NCI-H2171 (cell line): ENCODE measurements at regions not wholly inside any gene's neighbourhood (a gene's known extent, or its start where the extent isn't known, plus 50 kb on each side); places are given as distances from the start of the nearest gene placed in this dataset.

Source experiments
- DNase-seq: peaks from one replicate; lab custom pipeline; 2025; lab: John Stamatoyannopoulos, UW

- no peak for DNase-seq
Measured at GRCh38 chr11:115927823-115928329, 423.7 kb upstream of the CADM1 start.

- DNase-seq, result no peak
Measured at GRCh38 chr11:115926601-115927000, 422.4 kb upstream of the CADM1 start.

DNA sequence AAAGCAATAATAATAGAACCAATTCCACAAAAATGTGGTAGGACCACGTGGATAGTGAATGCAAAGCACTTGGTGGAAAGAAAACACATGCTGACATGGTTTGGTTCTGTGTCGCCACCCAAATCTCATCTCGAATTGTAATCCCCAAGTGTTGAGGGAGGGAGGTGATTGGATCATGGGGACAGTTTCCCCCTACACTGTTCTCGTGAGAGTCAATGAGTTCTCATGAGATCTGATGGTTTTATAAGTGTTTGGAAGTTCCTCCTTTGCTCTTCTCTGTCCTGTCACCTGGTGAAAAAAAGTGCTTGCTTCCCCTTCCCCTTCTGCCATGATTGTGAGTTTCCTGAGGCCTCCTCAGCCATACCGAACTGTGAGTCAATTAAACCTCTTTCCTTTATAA, 421.9 kb upstream of the CADM1 start:
- DNase-seq, result no peak

- DNase-seq, result no peak
Measured at GRCh38 chr11:115925568-115926090, 421.4 kb upstream of the CADM1 start.

DNA sequence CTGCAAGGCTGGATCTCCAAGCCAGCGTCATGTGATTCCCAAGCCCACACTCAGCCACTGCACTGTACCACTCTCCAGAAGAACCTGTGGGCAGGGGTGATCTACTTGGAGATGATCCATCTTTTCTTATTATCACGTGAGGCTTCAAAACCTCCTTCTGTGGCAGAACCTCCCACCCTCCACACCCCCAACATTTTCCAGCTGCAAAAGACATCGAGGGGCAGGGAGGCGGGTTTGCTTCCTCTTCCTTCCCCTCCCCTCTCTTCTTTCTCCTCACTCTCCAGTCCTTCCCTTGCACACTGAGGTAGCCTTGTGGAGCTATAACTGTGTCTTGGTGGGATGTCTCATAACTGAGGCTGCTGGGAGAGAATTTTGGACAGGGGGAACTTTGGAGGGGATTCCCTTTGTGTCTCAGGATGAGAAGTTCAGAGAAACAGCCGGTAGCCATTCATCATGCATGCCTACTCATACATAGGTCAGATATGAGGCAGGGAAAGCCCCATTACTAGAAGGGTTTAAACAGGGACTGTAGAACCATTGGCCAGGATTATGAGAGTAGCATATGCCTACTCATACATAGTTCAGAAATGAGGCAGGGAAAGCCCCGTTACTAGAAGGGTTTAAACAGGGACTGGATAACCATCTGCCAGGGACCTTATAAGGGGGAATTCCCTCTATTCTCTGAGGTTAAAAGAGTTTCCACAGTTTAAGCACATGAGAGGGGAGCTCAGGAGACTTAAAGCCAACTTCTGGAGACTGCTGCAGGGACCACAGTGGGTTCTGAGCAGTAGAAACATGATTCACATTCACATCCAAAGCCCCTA, 420.7 kb upstream of the CADM1 start:
- no peak for DNase-seq

- no peak for DNase-seq
Measured at GRCh38 chr11:115922876-115923275, 418.7 kb upstream of the CADM1 start.

DNA sequence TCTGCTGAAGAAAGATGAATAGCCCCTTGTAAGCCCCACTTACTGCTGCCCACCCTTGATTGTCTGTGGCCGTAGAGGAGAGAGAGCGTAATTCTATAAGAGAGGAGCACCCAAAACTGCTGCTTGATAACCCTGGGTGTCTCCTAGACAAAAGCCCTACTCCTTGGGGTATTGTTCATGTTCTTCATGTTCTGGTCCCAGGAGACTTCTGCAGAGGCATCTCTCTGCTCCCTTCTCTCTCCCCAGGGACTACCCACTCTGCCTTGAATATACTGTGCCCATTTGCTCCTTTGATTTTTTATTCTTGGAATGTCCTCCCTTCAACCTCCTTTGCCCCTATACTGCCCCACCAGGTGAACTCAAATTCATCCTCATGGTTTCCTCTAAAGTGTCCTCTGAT, 417.8 kb upstream of the CADM1 start:
- DNase-seq, result no peak

DNA sequence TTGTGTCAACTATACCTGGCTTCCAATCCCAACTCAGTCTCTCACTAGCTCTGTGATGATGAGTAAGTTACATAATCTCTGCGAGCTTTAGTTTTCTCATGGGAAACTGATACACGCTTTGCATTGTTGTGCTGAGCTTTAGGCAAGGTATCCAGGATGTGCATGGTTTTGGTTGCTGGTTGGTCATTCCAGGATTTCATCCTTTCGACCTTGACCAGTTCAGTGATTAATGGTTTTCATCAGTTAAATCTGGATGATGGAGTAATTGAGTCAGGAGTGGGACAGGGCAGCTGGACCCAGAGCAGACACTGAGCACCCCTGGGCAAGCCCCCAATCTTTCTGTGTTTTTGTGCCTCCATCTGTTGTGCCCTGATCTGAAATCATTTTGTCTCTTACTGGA, 417.3 kb upstream of the CADM1 start:
- no peak for DNase-seq

DNA sequence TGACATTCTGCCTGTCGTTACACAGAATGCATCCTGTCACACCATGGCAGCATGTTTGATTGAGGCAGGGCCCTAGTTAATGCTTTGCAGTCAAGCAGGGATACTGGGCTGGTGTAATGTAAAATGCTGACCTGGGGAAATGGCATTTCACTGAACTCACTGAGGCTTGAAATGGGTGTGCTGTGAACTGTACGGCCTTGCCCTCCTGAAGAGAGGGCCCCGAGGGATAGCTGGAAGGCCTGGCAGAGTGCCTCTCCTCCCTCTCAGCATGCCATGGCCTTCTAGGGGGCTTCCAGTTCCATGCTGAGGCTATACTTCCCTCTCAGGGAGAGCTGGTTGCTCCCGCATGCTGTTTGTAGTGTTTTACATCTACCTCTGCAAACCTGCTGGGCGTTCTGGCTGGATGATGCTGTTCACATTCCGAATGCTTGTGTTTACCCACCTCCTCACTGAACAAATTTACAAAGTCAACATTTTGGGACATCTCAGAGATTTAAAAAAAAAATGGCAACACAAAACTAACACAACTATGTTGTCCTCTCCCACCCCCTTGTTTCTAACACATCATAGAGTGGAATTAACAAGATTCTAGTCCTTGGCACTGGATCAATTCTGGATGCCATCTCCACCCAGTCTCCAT, 416.7 kb upstream of the CADM1 start:
- no peak for DNase-seq

DNA sequence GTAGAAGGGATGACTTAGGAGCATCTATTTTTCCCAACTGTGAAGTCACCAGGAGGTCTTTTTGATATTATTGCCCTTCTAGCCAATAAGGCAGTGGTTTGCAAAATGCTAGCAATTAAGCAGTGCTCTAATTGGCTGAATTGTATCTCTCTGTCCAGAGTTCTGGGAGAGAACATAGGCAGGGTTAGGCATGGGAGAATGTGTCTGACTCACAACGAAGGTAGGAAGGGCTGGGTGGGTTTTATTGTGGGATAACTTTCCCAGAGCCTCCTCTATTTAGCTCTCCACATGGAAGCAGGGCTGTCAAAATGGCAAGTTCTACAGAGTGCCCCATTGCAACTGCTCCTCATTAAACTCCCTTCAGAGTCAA, 415.9 kb upstream of the CADM1 start:
- no peak for DNase-seq

DNA sequence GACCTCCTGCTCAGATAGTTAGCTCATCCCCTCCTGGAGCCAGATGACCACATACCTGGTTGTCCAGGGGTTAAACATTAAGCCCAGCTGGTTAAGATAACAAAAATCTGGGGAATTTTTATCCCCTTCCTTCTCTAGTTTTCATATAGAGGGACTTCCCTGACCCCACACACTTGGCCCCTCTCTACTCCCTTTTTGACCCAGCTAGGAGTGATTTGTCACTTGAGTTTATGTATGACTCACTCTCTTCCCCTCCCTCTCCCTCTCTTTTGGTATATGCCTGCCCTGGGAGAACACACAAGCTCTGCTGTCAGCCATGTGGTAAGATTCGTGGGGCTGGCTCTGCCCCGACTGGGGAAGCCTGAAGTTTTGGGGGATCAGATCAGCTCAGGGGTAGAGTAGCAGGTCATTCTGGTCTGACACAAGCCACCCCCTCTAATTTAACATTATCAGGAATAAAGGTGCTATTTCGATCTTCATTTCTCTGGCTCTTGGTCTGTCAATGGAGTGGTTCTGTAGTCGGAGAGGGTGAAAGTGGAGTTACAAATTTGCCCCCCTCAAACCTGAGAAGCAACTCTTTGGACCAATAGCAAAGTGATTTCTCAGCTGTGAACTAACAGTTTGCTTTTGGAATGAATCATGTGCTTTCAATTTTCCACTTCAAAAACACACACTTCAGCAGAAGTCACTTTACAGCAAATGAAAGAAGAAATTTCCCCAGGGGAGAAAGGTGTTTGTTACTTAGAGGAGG, 415.3 kb upstream of the CADM1 start:
- no peak for DNase-seq

DNA sequence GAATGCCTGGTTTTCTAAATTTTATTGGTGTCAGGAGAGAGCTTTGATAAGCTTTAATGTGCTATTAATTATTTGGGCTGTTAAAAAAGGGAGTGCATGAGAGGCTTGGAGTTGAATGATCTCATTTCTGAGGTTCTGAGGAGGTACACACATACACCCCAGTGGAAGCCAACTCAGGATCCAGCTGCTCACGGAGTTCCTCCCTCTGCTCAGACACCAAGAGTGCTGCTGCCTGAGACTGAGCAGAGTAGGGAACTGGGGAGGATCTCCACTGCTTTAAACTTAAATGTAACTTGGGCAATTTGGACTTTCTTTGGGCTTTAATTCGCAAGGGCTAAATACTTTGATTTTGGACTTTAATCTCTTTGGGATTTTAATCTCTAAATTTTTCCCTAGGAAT, 414.4 kb upstream of the CADM1 start:
- no peak for DNase-seq

- no peak for DNase-seq
Measured at GRCh38 chr11:115916608-115917007, 412.4 kb upstream of the CADM1 start.

DNA sequence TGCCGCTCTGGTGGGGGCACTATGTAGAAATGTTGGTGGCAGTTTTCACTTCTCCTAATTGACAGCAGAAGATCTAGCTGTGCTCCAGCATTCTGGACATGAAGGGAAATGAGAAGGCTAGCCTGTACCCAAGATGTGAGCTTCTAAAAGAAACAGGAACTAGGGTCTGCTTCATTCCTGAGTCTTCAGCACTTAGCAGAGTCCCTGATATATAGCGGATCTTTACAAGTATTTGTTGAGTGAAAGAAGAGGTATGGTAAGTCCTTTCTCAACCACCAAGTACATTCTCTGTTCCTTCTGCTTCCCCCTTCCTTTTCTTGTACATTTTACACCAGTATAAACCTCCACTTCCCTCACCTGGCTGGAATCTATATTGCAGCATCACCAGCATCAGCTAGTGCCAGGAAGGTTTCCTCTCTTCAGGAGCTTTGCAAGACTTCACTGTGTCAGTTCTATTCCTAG, 408.3 kb upstream of the CADM1 start:
- DNase-seq, result peak; percentile 35

DNA sequence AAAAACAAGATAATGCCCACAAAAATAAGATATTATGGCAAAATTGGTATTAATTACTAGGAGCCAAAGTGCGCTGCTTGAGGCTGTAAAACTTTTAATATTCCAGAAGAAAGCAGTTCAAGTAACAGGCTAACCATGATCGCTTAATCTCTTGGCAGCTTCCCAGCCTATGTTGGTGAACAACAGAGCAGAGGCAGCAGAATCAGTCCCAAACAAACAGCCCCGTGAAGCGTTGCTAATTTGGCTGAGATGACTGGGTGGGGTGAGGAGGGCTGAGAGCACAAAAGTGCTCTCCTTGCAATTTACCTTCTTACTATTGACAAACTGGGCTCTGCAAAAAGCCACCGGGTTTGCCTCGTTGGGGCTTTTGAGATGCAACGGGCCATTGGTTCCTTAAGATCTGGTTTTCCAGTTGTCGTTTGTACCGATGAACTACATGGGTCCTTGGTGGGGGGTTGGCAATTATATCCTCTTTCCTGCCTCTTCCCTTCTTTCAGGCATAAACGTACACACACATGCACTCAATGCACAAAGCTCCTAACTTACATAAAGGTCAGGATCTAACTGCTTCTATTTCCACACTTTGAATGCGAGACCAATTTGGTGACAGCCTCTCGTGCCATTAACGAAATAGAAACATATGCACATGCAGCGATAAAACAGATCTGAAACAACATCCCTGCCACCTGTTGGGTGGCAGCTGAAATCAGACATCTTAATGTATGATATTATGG, 407.6 kb upstream of the CADM1 start:
- DNase-seq, result peak; percentile 77

- no peak for DNase-seq
Measured at GRCh38 chr11:115910379-115910778, 406.2 kb upstream of the CADM1 start.

- DNase-seq, result peak; percentile 37
Measured at GRCh38 chr11:115906171-115906570, 402.0 kb upstream of the CADM1 start.

DNA sequence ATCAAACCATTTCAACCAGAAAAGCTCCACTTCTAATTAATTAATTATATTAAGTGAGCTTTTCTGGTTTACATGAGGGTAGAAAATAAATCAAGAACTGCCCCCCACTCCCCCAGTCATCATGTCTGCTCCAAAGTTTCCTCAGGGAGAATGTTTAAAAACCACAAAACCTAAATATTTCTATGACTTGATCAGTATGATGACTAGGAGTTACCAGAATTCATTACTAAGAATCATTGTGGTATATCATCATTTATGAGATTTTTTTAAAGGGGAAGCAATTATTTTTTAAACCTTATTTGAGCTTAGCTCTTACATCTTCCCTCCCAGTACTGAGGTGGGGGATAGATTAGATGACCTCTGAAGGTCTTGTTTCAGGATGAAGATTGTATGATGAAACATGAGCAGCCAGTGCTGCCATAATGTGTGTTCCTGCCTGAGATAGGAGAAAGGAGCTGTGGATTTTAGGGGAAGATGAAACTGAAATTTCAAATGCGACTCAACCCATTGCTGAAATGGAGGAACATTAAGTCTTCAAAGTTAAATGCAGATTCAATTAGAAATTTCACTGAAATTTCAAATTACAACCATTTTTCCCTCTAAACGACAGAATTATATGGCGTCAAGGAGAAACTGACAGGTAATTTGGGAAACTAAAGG, 401.3 kb upstream of the CADM1 start:
- DNase-seq, result no peak

- DNase-seq, result no peak
Measured at GRCh38 chr11:115903179-115903578, 399.0 kb upstream of the CADM1 start.

GRCh38 chr11:115901069-115901468, 396.9 kb upstream of the CADM1 start:
- no peak for DNase-seq

GRCh38 chr11:115900111-115900510, 395.9 kb upstream of the CADM1 start:
- no peak for DNase-seq
